Upper lobe of left lung (tissue), 6 donors: ENCODE measurements at regions not wholly inside any gene's neighbourhood (a gene's known extent, or its start where the extent isn't known, plus 50 kb on each side); places are given as distances from the start of the nearest gene placed in this dataset.

Experiments used
- ATAC-seq, 2 donors: fragments of 200-7000 bp; cut with Tn5 transposase; one replicate each; pipeline ENCODE4 v1.9.1; 2022; ENCODE audit warnings: mild to moderate bottlenecking in 2 of 2, moderate library complexity in 2 of 2; ENCODE audit not compliant: low FRiP score in 2 of 2
- DNase-seq, 2 donors: peaks; one replicate each; pipeline ENCODE4 v3.0.0-alpha.2; 2019 to 2020
- H3K27ac ChIP-seq, 4 donors: fragments of 200-600 bp; sonication (generic); one replicate each; pipeline ENCODE4 v1.5.1; 2016 to 2019
- H3K27me3 ChIP-seq, 4 donors: fragments of 200-600 bp; sonication (generic); one replicate each; pipeline ENCODE4 v1.5.1; 2017 to 2019
- H3K36me3 ChIP-seq, 4 donors: fragments of 200-600 bp; sonication (generic); one replicate each; pipeline ENCODE4 v1.5.1; 2016 to 2019
- H3K4me1 ChIP-seq, 4 donors: fragments of 200-600 bp; sonication (generic); one replicate each; pipeline ENCODE4 v1.5.1; 2018 to 2019
- H3K4me3 ChIP-seq, 4 donors: fragments of 200-600 bp; sonication (generic); one replicate each; pipeline ENCODE4 v1.5.1; 2017 to 2019; ENCODE audit warnings: mild to moderate bottlenecking in 2 of 4, moderate library complexity in 1 of 4
- H3K9me3 ChIP-seq, 4 donors: fragments of 200-600 bp; sonication (generic); one replicate each; pipeline ENCODE4 v1.5.1; 2018 to 2019
- CTCF ChIP-seq, 6 experiments: fragments of 450-650 bp in 4 of 6; fragments of 200-600 bp in 2 of 6; sonication (generic) in 2 of 6; IDR thresholded peaks; one replicate each; pipeline ENCODE4 v1.5.1; 2016 to 2019; ENCODE audit warnings: antibody characterized with exemption in 6 of 6
- EP300 ChIP-seq, 4 donors: sonication (generic); formaldehyde crosslinking; IDR thresholded peaks; one replicate each; pipeline ENCODE4 v1.5.1; 2017; ENCODE audit warnings: antibody characterized with exemption in 4 of 4, control low read depth in 2 of 4
- POLR2A ChIP-seq, 4 donors: fragments of 450-650 bp; IDR thresholded peaks; one replicate each; pipeline ENCODE4 v1.5.1; 2016 to 2017; ENCODE audit warnings: antibody characterized with exemption in 4 of 4, mild to moderate bottlenecking in 2 of 4
- POLR2AphosphoS5 ChIP-seq, 2 donors: sonication (generic); formaldehyde crosslinking; IDR thresholded peaks; one replicate each; pipeline ENCODE4 v1.5.1; 2017; ENCODE audit warnings: antibody characterized with exemption in 2 of 2
- WGBS, 2 donors: methylation state at CpG; one replicate each; pipeline ENCODE4 v1.1.5; 2017 to 2018; 5-methylcytosine and 5-hydroxymethylcytosine counted together
- donor health status: DM: no; HTN: no; CAD: no; lungs with moderate emphysema.
- donor health status: DM: no; HTN: yes; CAD: no; lungs with severe emphysema.

- ATAC-seq (no peak), DNase-seq (no peak)
- no peak for TF ChIP-seq POLR2AphosphoS5 (IDR thresholded peaks at IDR 0.05)
- no peak for TF ChIP-seq POLR2A (IDR thresholded peaks at IDR 0.05)
- Histone ChIP-seq H3K4me3 (no peak overlapping the region), H3K27me3 (no peaks in the 10 kb centered on the region), H3K9me3 (no peaks in the 10 kb centered on the region), H3K27ac (no peak overlapping the region), H3K4me1 (peaks cover 0 to 3% (median 0%) of the 10 kb centered on the region in 4 donors), H3K36me3 (no peaks in the 10 kb centered on the region)
- 67 to 68% methylated on average over 2 of the region's 2 CpGs for WGBS, 2 donors
Measured at GRCh38 chr1:219689774-219690173, 76.9 kb upstream of the ZC3H11B start.

DNA sequence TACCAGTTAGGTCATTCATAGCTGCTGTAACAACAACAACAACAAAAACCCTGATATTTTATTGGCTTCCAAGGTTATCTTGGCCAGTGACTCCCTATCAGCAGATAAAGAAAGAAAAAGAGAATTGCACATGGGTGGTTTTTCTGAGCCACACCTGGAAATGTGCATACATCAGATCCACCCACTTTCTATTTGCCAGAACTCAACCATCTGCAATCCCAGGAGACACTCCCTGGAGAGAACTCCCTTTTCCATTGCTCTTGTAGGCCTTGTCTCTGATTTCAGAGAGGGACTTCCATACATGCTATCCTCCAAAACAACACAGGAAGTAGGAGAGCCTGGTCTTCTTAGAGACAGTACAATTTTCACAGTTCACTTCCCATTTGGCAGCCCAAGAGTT lies 74.9 kb upstream of the ZC3H11B start:
- no peak for ATAC-seq
- no peak for TF ChIP-seq EP300 (IDR thresholded peaks at IDR 0.05)
- Histone ChIP-seq H3K4me1 (peaks cover 0 to 3% (median 0%) of the 10 kb centered on the region in 4 donors), H3K9me3 (no peaks in the 10 kb centered on the region), H3K4me3 (no peak overlapping the region), H3K27me3 (no peaks in the 10 kb centered on the region), H3K27ac (no peak overlapping the region), H3K36me3 (no peaks in the 10 kb centered on the region)
- DNase-seq = no peak

DNA sequence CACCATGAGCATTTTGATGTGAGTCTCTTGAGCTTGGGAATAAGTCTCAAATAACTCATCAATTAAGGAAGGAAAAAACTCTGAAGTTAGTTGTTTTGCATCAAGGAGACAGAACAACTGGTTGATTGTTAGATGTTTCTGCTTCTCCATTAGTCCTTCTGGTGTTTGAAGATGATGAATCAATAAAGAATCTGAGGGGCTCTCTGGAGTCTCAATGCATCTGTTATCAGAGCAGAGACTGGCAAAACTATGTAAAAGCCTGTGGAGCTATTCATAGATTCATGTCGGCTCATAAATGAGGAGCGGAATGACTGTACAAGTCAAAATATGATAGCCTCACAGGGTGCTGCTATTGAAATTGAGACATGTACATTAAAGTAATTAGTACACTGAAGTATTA lies 73.3 kb upstream of the ZC3H11B start:
- H3K36me3 ChIP-seq = no peaks in the 10 kb centered on the region
- no peak overlapping the region for H3K27ac ChIP-seq
- H3K4me1 ChIP-seq = no peaks in the 10 kb centered on the region
- no peaks in the 10 kb centered on the region for H3K27me3 ChIP-seq
- TF ChIP-seq POLR2A (IDR thresholded peaks at IDR 0.05) (no peak), POLR2AphosphoS5 (IDR thresholded peaks at IDR 0.05) (no peak), CTCF (IDR thresholded peaks at IDR 0.05) (no peak), EP300 (IDR thresholded peaks at IDR 0.05) (no peak)
- WGBS, 2 donors = 87 to 95% methylated on average over 2 of the region's 2 CpGs
- no peak overlapping the region for H3K4me3 ChIP-seq
- no peak for ATAC-seq
- H3K9me3 ChIP-seq = no peaks in the 10 kb centered on the region
- DNase-seq = no peak

GRCh38 chr1:219682788-219683187 lies 69.9 kb upstream of the ZC3H11B start:
- H3K9me3 ChIP-seq = no peaks in the 10 kb centered on the region
- H3K36me3 ChIP-seq = no peaks in the 10 kb centered on the region
- H3K27me3 ChIP-seq = no peaks in the 10 kb centered on the region
- H3K4me1 ChIP-seq = no peaks in the 10 kb centered on the region
- no peak overlapping the region for H3K4me3 ChIP-seq
- WGBS, 2 donors = 93 to 100% methylated on average over 1 of the region's 1 CpG
- TF ChIP-seq EP300 (IDR thresholded peaks at IDR 0.05) (no peak), POLR2A (IDR thresholded peaks at IDR 0.05) (no peak), CTCF (IDR thresholded peaks at IDR 0.05) (no peak), POLR2AphosphoS5 (IDR thresholded peaks at IDR 0.05) (no peak)
- ATAC-seq (peak in 1 of 2 donors; percentile 19), DNase-seq (no peak)
- H3K27ac ChIP-seq = no peak overlapping the region

GRCh38 chr1:219681876-219682275 lies 69.0 kb upstream of the ZC3H11B start:
- WGBS, 2 donors = 61 to 67% methylated on average over 1 of the region's 1 CpG
- no peaks in the 10 kb centered on the region for H3K36me3 ChIP-seq
- TF ChIP-seq POLR2A (IDR thresholded peaks at IDR 0.05) (no peak), EP300 (IDR thresholded peaks at IDR 0.05) (no peak), POLR2AphosphoS5 (IDR thresholded peaks at IDR 0.05) (no peak), CTCF (IDR thresholded peaks at IDR 0.05) (no peak)
- no peaks in the 10 kb centered on the region for H3K9me3 ChIP-seq
- H3K4me3 ChIP-seq = no peak overlapping the region
- no peak overlapping the region for H3K27ac ChIP-seq
- ATAC-seq = no peak
- H3K27me3 ChIP-seq = no peaks in the 10 kb centered on the region
- no peak for DNase-seq
- H3K4me1 ChIP-seq = no peaks in the 10 kb centered on the region

DNA sequence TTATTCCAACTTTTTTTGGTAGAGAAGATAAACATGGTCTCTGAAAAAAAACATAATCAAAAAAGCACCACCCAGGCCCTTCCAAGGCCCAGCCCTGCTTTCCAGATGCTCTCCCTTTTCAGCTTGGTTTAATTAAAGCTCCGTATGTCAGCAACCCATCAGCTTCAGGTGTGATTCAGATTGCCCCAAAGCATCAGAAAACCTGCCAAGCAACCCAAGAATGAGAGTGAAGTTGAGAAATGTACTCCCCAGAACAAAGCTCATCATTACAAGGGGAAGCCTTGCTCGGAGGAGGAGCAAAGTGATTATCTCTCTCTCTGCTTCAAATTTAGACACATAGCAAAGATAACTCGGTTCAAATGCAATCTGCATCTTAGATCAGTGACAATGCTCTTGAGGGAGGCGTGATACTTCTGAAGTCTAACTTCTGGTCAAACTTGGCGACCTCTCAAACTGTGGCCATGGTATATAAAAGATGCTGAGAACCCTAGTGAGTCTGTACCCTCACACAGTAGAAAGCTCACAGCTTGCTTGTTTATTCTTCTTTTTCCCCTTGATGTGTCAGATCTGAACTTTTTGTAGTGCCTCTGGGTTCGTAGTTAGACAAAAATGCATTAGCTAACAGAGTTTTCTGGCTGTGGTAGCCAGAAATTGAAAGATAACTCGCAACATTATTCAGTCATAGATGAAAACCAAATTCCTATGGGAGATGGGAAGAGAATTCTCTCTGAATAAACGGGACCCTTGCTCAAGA lies 63.3 kb upstream of the ZC3H11B start:
- DNase-seq (no peak), ATAC-seq (peak in 1 of 2 donors; percentile 78)
- no peaks in the 10 kb centered on the region for H3K27me3 ChIP-seq
- no peak overlapping the region for H3K27ac ChIP-seq
- H3K9me3 ChIP-seq = no peaks in the 10 kb centered on the region
- no peaks in the 10 kb centered on the region for H3K4me1 ChIP-seq
- no peak overlapping the region for H3K4me3 ChIP-seq
- no peak for TF ChIP-seq CTCF (IDR thresholded peaks at IDR 0.05)
- TF ChIP-seq POLR2A (IDR thresholded peaks at IDR 0.05) = no peak
- no peak for TF ChIP-seq EP300 (IDR thresholded peaks at IDR 0.05)
- TF ChIP-seq POLR2AphosphoS5 (IDR thresholded peaks at IDR 0.05) = no peak
- no peaks in the 10 kb centered on the region for H3K36me3 ChIP-seq
- WGBS, 2 donors = 74 to 81% methylated on average over 8 of the region's 8 CpGs
